NCI-H146 (cell line): ENCODE measurements at regions not wholly inside any gene's neighbourhood (a gene's known extent, or its start where the extent isn't known, plus 50 kb on each side); places are given as distances from the start of the nearest gene placed in this dataset.
"Not testable (repeated sequence)": the region's sequence is repeated elsewhere in the genome, so short reads cannot be mapped to it uniquely, and the experiment has no call there.

ENCODE experiments used
- DNase-seq: peaks from one replicate; lab custom pipeline; 2025; lab: John Stamatoyannopoulos, UW

DNA sequence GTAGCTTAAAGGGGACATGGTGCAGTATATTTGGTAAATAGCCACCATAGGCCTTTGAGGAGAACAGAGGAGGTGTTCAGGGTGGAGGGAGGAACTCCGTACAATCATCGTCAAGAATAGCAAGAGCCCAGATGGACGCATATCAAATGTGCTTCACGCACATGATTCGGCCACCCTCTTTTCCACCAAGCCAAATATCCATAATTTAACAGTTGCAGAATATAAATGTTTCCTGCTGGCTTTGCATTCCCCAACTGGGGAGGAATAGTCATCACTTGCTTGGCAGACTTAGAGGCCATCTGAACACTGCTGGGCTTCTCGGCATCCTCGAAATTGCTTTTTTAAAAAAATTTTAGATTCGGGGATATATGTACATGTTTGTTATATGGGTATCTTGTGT is 111.9 kb upstream of the ERCC4 start:
- DNase-seq: no peak

DNA sequence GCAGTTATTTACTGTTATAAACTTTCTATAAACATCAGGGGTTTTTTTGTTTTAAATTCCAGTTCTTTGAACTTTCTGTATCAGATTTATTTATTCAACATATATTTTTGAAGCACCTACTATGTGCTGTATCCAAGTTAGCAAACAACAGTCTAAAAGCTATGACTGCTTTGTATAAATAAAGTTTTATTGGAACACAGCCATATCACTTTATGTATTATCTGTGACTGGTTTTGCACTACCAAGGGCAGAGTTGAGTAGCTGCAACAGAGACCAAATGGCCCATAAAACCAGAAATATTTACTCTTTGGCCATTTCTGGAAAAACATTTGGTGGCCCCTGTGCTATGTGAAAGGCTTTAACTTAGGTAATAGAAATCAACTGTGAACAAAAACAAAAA is 110.2 kb upstream of the ERCC4 start:
- no peak for DNase-seq

DNA sequence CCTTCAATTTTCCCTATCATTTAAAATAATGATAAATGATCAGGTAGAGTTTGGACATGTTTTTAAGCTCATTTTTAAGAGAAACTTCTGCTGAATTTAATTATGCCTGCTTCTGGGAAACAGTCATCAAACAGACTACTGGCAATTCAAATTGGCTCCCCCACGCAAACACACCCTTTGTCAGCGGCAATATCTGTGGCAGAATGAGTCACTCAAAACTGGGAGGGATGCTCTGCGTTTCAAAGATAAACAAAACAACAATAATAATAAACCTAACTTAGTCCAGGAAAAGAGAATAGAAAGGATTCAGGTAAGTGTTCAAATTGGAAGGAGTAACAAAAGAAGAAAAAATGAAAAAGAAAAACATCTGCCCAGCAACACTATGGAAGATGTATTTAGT is 108.1 kb upstream of the ERCC4 start:
- DNase-seq: no peak

DNA sequence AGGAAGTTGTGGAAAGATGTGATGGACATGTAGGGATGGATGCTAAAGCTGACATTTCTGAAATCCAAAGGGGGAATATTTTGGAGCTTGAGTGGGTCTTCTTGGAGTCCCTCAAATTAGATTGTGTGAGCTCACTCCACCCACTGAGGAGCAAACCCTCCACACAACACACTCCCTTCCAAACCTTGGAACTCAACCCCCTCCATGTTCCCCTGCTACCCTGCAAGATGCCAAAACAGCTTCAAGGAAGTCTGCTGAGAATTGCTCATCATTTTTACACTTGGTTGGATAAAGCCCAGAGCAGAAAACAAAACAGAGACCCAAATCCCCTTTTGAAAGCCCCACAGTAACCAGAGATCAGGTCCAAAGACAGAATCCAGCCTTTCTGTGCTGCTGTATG is 103.3 kb upstream of the ERCC4 start:
- DNase-seq: no peak

DNA sequence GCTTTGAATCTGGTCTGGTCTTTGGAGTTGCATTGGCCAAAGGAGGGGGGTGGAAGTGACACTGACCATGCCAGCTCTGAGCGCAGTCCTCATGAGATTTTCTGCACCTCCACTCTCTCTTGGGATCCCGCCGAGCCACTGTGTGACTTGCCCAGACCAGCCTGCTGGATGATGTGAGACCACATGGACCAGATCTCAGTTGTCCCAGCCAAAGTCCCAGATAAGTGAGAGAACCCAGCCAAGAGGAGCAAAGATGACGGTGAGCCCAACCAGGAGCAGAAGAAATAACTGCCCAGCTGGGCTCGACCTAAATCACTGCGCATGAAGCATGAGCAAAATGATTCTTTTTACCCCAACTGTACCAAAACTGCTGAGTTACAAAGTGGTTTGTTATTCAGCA is 96.5 kb upstream of the ERCC4 start:
- DNase-seq: no peak

DNA sequence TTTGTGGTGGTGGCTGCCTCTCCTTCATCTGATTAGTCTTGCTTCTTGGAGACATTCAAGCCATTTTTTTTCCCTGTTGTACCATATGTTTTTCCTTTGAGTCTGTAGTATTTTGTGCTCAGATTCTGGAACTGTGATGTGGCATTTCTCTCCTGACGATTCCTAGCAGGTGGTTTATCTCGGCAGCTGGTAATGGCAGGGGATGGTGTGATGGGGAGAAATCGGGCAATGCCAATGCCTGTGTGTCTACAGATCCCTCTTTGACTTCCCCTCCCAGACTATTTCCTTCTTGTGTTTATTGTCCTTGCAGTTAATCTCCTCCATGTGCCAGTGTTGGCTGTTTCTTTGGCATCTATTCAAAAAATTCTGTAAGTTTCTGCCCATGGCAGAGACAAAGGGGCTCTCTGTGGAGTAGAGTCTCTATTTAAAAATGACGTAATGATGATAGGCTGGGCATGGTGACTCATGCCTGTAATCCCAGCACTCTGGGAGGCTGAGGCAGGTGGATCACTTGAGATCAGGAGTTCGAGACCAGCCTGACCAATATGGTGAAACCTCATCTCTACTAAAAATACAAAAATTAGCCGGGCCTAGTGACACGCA is 90.2 kb upstream of the ERCC4 start:
- DNase-seq: no peak

DNA sequence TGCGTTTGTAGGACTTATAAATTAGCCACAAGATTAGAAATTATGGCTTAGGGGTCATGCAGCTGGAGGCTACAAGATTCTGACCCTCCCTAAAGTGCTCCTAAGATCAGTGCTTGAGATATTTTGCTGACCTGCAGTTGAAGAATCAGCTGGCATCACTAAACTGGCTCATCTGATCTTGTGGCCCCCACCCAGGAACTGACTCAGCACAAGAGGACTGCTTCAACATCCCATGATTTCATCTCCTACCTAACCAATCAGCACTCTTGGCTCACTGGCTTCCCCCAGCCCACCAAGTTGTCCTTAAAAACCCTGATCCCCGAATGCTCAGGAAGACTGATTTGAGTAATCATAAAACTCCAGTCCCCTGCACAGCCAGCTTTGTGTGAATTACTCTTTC is 86.4 kb upstream of the ERCC4 start:
- no peak for DNase-seq

DNA sequence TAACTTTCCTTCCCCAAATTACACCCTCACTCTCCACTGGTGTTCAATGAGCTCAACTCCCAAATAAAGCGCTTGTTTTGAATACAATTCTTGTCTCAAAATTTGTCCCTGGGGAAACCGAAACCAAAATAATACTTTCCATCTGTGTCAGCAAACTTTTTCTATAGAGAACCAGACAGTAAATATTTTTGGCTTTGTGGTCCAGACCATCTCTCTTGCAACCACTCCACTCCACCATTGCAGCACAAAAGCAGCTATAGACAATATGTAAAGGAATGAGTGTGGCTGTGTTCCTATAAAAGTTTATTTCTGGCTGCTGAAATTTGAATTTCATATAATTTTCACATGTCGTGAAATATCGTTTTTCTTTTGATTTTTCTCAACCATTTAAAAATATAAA is 84.6 kb upstream of the ERCC4 start:
- DNase-seq: no peak

DNA sequence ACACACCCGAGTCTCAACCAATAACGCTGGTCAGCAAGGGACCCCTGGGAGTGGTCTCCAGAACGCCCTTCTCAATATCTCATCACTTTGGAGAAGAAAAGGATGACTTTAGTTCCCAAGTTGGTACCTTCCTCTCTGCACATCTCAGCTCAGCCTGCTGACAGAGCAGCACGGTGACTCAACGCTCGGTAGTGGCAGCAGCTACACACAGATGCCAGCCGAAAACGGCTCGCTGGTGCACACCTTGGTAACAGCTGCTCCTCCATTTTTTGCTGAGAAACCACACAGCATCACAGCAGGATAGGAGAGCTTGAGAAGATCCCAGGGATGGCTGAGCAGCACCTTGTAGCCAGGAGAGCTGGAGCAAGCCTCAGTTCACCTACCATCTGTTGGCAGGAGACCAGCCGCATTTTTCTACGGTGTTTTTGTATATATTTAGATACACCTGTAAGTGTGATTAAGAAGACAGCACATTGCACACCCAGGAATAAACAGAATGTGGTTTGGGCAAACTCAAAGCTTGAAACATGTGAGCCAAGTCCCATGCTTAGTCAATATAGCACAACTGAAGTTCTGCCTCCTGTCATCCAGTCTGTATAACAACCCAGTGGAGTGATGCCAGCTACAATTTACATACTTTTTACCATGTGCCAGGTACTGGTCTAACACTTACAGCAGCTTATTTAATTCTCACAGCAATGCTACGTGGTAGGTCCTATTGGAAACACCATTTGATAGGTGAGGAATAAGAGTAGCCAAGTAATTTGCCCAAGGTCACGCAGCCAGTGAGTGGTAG is 83.8 kb upstream of the ERCC4 start:
- no peak for DNase-seq

DNA sequence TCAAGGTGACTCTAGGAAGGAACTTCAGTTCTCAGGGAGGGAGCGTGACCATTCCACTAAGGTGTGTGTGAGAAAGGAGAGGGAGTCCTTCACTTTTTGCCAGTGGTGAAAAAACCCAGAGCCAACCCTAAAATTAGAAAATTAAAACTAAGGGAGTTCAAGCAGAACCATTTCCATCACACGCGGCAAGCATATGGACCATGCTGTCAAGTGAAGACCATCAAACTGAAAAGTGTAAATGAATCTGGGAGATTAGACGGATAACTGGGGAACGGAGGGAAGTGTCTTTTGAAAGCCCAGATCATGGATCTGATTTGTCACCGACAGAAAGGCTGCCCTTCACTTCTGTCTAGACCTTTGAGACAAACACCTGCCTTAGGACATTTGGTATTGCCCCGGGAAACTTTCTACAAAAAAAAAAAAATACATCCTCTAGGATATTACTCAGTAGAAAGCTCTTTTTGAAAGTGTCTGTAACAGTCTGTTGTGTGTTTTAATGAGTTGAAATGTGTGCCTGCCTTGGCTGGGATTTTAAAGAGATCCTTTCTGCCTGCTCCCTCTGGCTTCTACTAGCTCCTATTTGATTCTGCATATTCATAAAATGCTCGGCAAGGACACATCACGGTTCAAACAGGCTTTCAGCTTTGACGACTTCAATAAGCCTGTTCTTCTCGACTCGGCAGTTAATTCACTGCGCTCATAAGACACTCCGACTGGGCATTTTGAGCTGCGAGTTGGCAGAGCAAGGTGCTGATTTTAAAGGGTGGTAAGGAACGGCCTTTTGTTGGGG is 81.4 kb upstream of the ERCC4 start:
- DNase-seq: no peak

DNA sequence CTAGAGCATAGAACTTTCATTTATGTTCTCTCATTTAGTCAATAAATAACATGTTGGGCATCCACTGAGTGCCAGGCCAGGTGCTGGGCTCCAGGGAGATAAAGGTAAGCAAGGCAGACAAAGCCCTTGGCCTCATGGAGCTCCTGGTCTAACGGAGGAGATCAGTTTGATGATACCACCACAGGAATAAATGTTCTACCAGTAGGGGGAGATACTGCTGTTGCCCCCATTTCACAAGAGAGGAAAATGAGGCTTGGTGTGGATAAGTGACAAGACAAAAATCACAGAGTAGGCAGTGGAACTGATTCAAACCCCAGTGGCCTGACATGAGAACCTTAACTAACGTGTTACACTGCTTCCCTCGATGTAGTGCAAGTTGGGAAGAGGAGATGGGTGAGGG is 80.4 kb upstream of the ERCC4 start:
- DNase-seq: no peak

DNA sequence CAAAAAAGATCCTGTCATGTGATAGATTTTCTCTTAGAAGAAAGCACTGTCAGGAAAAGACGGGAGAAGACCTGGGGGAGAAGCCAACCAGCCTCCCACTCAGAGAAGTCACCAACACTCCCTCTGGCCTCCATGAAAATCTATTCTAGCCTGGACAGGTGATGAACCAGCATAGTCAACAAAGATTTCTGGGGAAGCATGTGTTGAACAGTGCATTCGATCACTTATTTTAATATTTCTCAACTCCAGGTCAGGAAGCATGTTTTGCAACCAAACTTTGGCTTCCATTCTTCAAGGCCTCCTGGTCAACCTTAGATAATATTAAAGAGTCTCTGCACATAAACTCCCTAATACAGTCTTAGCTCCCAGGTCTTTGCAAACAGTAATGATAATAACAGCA is 74.7 kb upstream of the ERCC4 start:
- DNase-seq: no peak

DNA sequence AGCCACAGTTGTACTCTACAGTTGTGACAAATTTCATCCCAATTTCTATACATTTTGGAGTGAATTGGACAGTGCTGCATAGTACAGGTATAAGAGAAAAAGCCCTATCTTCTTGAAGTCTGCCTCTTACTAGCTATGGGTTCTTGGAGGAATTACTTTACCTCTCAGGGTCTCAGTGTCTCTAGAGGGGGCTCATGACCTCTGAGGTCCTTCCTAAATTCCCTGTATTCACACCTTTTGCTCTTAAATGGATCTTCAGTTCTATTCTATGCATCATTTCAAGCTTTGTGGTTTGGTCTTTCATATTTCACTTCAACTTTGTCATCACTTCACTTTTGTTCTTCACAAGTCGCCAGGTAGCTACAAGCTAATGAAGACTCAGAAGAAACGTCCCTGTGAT is 71.2 kb upstream of the ERCC4 start:
- DNase-seq: no peak

DNA sequence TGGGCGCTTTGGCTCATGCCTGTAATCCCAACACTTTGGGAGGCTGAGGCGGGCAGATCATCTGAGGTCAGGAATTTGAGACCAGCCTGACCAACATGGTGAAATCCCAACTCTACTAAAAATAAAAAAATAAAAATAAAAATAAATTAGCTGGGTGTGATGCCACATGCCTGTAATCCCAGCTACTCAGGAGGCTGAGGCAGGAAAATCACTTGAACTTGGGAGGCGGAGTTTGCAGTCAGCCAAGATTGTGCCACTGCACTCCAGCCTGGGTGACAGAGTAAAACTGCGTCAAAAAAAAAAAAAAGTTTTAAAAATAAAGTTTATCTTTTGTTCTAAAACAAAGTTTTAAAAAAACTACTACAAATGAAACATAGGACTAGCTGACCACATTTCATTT is 69.8 kb upstream of the ERCC4 start:
- not testable (repeated sequence) for DNase-seq

DNA sequence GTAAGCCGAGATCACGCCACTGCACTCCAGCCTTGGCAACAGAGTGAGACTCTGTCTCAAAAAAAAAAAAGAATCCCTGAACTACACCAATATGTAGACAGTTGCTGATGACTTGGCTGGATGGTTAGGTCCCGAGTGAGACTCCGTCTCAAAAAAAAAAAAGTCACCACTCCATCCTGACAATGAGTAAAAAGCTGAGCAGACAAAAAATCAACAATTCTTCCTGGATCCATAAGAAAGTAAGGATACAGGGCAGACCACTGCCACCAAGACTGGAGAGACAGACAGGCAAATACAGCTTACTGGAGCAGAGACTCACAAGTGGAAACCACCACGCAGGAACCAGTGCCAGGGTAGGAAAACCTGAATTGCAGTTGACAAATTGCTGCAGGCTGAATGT is 67.1 kb upstream of the ERCC4 start:
- no peak for DNase-seq

DNA sequence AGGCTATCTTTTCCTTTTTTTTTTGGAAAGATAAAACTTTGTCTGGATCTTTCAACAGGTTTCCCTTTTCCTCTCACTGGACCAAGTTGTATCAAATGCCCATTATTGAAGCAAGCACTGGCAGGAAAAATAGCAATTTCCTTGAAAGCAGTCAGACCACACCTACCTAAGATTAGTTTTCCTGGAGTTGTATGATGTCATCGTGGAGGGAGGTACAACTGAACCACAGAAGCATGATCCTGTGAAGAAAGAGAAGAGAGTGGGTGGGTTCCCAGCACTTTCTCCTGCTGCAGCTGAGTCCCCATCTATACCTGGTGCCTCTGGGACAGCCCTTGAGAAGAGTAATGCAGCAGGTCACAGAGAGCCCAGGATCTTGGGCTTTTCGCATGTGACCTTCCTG is 63.6 kb upstream of the ERCC4 start:
- DNase-seq: no peak

DNA sequence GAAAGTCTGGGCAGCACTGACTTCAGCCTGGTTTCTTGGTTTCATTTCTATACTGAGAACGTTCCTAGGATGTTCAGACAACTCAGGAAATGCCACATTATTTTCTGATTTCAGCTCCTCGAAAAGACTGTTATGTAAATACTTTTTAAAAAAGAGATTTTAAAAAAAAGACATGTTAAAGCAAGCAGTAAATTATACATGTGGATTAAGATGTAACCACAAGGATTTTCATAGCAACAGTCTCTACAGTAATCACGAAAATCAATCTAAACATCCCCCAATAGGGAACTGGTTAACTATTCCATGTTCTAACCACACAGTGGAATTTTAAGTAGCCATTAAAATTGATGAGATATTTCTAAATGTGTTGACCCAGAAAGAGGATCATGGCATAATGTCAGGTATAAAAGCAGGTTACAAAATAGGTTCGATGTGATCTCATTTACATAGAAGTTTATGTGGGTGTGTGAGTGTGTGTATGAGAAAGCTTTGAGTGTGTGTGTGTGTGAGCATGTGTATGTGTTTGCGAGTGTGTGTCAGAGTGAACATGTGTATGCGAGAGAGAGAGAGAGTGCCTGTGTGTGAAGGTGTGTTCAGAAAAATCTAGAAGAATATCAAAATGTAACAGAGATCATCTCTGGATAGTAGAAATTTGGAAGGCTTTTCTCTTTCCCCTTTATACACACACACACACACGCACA is 63.0 kb upstream of the ERCC4 start:
- no peak for DNase-seq

DNA sequence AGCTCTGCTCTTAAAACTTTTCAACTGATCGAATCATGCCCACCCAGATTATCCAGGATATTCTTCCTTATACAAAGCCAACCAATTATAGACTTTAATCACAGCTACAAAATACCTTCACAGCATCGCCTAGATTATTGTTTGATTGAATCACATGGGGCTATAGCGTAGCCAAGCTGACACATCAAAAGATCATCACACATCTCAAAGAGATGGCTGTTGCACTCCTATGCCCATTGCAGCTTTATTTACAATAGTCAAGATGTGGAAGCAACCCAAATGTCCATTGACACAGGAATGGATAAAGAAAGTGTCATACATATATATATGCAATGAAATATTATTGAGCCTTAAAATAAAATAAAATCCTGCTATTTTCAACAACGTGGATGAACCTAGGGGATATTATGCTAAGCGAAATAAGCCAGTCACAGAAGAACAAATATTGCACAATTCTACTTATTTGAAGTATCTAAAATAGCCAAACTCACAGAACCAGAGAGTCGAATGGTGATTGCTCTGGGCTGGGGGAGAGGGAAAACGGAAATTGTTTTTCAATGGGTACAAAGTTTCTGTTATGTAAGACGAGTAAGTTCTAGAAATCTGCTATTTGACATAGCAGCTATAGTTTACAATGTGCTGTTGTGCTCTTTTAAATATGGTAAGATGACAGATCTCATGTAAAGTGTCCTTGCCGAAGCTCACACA is 60.9 kb upstream of the ERCC4 start:
- no peak for DNase-seq

DNA sequence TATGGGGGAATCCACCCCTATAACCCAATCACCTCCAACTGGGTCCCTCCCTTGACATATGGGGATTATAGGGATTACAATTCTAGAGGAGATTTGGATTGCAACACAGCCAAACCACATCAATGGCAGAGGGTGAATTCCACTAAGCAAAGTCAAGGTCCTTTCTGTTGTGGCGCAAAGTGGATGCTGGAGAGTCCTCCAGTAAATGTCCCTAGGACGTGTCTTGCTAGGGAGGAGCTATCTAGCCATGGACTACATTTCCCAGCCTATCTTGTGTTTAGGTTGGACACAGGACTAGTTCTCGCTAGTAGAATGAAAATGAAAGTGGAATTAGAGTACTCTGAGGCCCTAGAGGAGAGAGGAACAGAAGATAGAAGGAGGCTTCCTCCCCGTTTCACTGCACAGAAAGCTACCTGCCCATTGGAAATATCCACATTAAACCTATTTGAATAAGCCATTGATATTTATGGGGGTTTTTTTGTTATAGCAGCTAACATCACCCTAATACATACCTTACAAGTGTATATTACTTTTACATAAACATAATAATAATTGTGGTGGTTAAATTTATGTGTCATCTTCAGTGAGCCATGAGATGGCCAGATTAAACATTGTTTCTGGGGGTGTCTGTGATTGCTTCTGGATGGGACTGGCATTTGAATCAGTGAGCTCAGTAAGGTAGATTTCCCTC is 56.7 kb upstream of the ERCC4 start:
- no peak for DNase-seq

DNA sequence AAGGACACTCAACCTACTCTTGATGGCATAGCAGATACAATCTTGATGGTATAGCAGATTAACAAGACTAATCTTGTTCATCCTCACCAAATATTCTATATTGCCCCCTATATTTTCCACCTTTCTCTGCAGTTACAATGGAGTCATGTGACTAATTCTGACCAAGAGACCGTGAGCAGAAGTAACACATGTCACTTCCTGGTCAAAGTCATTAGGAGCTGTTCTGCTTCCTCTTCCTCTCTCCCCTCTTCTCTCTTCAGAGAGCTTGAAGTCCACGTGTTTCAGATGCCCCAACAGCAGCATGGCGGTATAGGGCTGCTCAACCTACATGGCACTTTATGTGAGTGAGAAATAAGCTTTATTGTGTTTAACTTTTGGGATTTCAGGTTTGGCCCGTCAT is 55.3 kb upstream of the ERCC4 start:
- DNase-seq: no peak

DNA sequence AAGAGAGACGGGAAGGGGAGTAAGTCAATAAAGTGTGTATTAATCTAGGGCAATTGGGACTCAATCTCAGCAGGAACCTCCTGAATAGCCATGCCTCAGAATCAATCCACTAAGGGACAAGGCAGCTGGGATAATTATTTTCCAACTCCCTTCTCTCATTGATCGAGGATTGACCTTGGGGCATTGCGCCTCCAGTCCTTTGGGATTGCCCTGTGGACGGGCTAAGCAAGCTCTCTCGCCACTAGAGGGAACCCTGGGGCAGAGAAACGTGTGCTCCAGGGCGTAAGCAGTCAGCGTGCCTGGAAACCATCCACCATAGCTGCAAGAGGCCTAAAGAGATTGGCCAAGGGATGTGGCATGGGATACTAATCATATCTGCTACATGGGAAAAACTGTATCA is 53.9 kb upstream of the ERCC4 start:
- peak; percentile 75 for DNase-seq
